ENCODE measurements at regions not wholly inside any gene's neighbourhood (a gene's known extent, or its start where the extent isn't known, plus 50 kb on each side); places are given as distances from the start of the nearest gene placed in this dataset.

DNA sequence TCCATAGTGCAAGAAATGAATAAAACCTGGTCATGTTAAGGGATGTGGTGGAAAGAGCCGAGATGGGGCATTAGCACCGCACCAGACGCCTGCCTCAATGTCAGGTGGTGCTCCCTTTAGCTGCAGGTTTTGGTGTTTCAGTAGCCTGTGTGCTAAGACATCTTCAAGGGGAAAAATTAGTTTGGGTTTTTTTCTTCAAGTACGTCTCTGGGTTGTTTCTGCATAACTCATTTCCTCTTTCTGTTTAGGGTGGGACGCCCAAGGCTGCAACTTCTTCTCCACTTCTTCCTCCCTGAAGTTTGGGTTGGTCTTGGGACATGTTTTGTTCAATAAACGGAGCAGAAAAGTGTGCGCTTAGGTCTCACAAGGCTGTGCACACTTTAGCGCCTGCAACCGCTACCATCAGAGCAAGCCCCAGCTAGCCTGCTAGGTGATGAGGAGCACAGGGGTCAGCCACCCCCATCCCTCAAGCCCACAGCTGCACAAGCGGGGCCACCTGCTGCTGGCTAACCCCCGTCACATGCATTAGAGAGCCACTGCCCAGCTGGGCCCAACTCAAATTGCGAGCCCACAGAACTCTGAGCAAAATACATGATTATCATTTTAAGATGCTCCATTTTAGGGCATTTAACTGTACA, 1495.7 kb downstream of the TBC1D22A start:
- Histone ChIP-seq H3K4me3 (no peak overlapping the region), H3K27ac (no peak overlapping the region), H3K36me3 (ENCODE audit: insufficient read depth in 1 of 2, low read depth in 1 of 2) (no peaks in the 10 kb centered on the region), H3K27me3 (ENCODE audit: insufficient read depth in 3 of 3, low read length in 2 of 3) (peaks cover 0 to 38% (median 0%) of the 10 kb centered on the region in 3 donors), H3K4me1 (no peaks in the 10 kb centered on the region), H3K9me3 (no peaks in the 10 kb centered on the region)
- intact Hi-C loops (cut with DNase I), result no loop called here
- ATAC-seq (no peak), DNase-seq (no peak)
- TF ChIP-seq, protein P1, sequence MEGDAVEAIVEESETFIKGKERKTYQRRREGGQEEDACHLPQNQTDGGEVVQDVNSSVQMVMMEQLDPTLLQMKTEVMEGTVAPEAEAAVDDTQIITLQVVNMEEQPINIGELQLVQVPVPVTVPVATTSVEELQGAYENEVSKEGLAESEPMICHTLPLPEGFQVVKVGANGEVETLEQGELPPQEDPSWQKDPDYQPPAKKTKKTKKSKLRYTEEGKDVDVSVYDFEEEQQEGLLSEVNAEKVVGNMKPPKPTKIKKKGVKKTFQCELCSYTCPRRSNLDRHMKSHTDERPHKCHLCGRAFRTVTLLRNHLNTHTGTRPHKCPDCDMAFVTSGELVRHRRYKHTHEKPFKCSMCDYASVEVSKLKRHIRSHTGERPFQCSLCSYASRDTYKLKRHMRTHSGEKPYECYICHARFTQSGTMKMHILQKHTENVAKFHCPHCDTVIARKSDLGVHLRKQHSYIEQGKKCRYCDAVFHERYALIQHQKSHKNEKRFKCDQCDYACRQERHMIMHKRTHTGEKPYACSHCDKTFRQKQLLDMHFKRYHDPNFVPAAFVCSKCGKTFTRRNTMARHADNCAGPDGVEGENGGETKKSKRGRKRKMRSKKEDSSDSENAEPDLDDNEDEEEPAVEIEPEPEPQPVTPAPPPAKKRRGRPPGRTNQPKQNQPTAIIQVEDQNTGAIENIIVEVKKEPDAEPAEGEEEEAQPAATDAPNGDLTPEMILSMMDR (IDR thresholded peaks at IDR 0.05), result no peak
- WGBS, 3 donors, result 56 to 67% (median 58%) methylated on average over 12 of the region's 12 CpGs

GRCh38 chr22:48257685-48258055, 1495.2 kb downstream of the TBC1D22A start:
- H3K9me3 ChIP-seq, result no peaks in the 10 kb centered on the region
- TF ChIP-seq, protein P1 (IDR thresholded peaks at IDR 0.05), result no peak
- peaks cover 0 to 34% (median 0%) of the 10 kb centered on the region in 3 donors for H3K27me3 ChIP-seq (ENCODE audit: insufficient read depth in 3 of 3, low read length in 2 of 3)
- no peak overlapping the region for H3K27ac ChIP-seq
- H3K4me3 ChIP-seq, result no peak overlapping the region
- no peak for DNase-seq
- no peaks in the 10 kb centered on the region for H3K4me1 ChIP-seq
- no peaks in the 10 kb centered on the region for H3K36me3 ChIP-seq (ENCODE audit: insufficient read depth in 1 of 2, low read depth in 1 of 2)
- ATAC-seq, result no peak
- intact Hi-C loops (cut with DNase I), result no loop called here
- 30 to 43% (median 30%) methylated on average over 7 of the region's 7 CpGs for WGBS, 3 donors

GRCh38 chr22:48256776-48257684, 1494.6 kb downstream of the TBC1D22A start:
- no peak for ATAC-seq
- Histone ChIP-seq H3K4me3 (no peak overlapping the region), H3K36me3 (ENCODE audit: insufficient read depth in 1 of 2, low read depth in 1 of 2) (no peaks in the 10 kb centered on the region), H3K27ac (no peak overlapping the region), H3K9me3 (no peaks in the 10 kb centered on the region), H3K4me1 (no peaks in the 10 kb centered on the region), H3K27me3 (ENCODE audit: insufficient read depth in 3 of 3, low read length in 2 of 3) (peaks cover 0 to 34% (median 0%) of the 10 kb centered on the region in 3 donors)
- intact Hi-C loops (cut with DNase I), result no loop called here
- 72 to 75% (median 73%) methylated on average over 21 of the region's 21 CpGs for WGBS, 3 donors
- TF ChIP-seq, protein P1 (IDR thresholded peaks at IDR 0.05), result no peak
- no peak for DNase-seq

GRCh38 chr22:48256041-48256739, 1493.7 kb downstream of the TBC1D22A start:
- WGBS, 3 donors, result 58 to 62% (median 59%) methylated on average over 17 of the region's 17 CpGs
- intact Hi-C loops (cut with DNase I), result no loop called here

More at GRCh38 chr22:48256041-48256739, 1493.7 kb downstream of the TBC1D22A start:
- Histone ChIP-seq H3K36me3 (ENCODE audit: insufficient read depth in 1 of 2, low read depth in 1 of 2) (no peaks in the 10 kb centered on the region), H3K9me3 (no peaks in the 10 kb centered on the region), H3K4me1 (no peaks in the 10 kb centered on the region), H3K4me3 (no peak overlapping the region), H3K27ac (no peak overlapping the region), H3K27me3 (ENCODE audit: insufficient read depth in 3 of 3, low read length in 2 of 3) (peaks cover 0 to 28% (median 0%) of the 10 kb centered on the region in 3 donors)
- DNase-seq (no peak), ATAC-seq (no peak)
- TF ChIP-seq, protein P1 (IDR thresholded peaks at IDR 0.05), result no peak

Measured in psoas muscle (tissue), 7 donors.